ENCODE measurements at regions not wholly inside any gene's neighbourhood (a gene's known extent, or its start where the extent isn't known, plus 50 kb on each side); places are given as distances from the start of the nearest gene placed in this dataset.

- Histone ChIP-seq H3K23me2 (ENCODE audit: insufficient read length, low read depth, low read length, poor library complexity, severe bottlenecking) (no peaks in the 10 kb centered on the region), H3K4me2 (ENCODE audit: insufficient read depth, insufficient read length, low read length) (no peak overlapping the region), H4K5ac (ENCODE audit: insufficient read length, low read depth, low read length) (no peak overlapping the region), H2AK5ac (ENCODE audit: insufficient read length, low read length) (no peak overlapping the region), H2BK20ac (ENCODE audit: low read depth, low read length, poor library complexity, severe bottlenecking) (no peak overlapping the region), H3K18ac (ENCODE audit: insufficient read length, low read depth, low read length) (no peak overlapping the region), H3T11ph (ENCODE audit: low read length) (no peak overlapping the region), H3K9me3 (ENCODE audit: control insufficient read depth, low read depth, low read length) (peaks cover 14% of the 10 kb centered on the region), H3K27ac (ENCODE audit: insufficient read length, low read depth, low read length) (no peak overlapping the region), H2AFZ (ENCODE audit: low read length) (no peak overlapping the region), H4K8ac (replicated peaks; ENCODE audit: insufficient read length, low read depth, low read length) (no peak overlapping the region), H2BK15ac (ENCODE audit: low read depth, low read length) (no peak overlapping the region), H3K27me3 (ENCODE audit: insufficient read depth, low read length) (no peaks in the 10 kb centered on the region), H3K56ac (ENCODE audit: insufficient read length, low read depth, low read length) (no peak overlapping the region), H3K14ac (ENCODE audit: insufficient read depth, low read length) (no peak overlapping the region), H3K4ac (ENCODE audit: low read depth, low read length) (no peak overlapping the region), H3K79me2 (ENCODE audit: insufficient read depth, low read length) (no peaks in the 10 kb centered on the region), H3K4me1 (ENCODE audit: insufficient read depth, low read length) (no peaks in the 10 kb centered on the region), H4K20me1 (ENCODE audit: control insufficient read depth, insufficient read depth, insufficient read length) (no peaks in the 10 kb centered on the region), H2BK12ac (ENCODE audit: insufficient read length, low read depth, low read length) (no peak overlapping the region), H2BK120ac (ENCODE audit: low read depth, low read length, poor library complexity, severe bottlenecking) (no peak overlapping the region), H2BK5ac (ENCODE audit: insufficient read length, low read length) (no peak overlapping the region), H3K79me1 (ENCODE audit: insufficient read depth, low read depth, low read length, poor library complexity, severe bottlenecking) (no peaks in the 10 kb centered on the region), H3K9ac (ENCODE audit: extremely low read depth, insufficient read length, low read length) (no peak overlapping the region), H3K23ac (ENCODE audit: insufficient read length, low read depth, low read length) (no peak overlapping the region), H4K91ac (ENCODE audit: insufficient read length, low read depth, low read length) (no peak overlapping the region)
- WGBS (ENCODE audit: extremely low coverage, insufficient read length, low lambda C conversion rate): no CpG with 5 or more reads among the region's 1 CpG
- Mint-ChIP-seq H3K27ac (no peak overlapping the region), H3K4me1 (no peaks in the 10 kb centered on the region), H3K27me3 (ENCODE audit: low read depth) (no peaks in the 10 kb centered on the region; the same call in none of the 2 replicates), H3K9me3 (peaks cover 28 to 30% of the 10 kb centered on the region in 2 experiments), H3K4me3 (no peak overlapping the region), H3K36me3 (ENCODE audit: insufficient read depth in 1 of 3, low read depth in 3 of 3) (peaks cover 7 to 10% (median 8%) of the 10 kb centered on the region in 3 experiments; a peak in 4 of 7 replicates)
- no peak for TF ChIP-seq CTCF (conservative IDR thresholded peaks at IDR 0.05)
- no peak for DNase-seq
Measured at GRCh38 chr13:20288561-20288960, 56.4 kb upstream of the GJB6 start.
